ENCODE measurements at regions not wholly inside any gene's neighbourhood (a gene's known extent, or its start where the extent isn't known, plus 50 kb on each side); places are given as distances from the start of the nearest gene placed in this dataset.

DNA sequence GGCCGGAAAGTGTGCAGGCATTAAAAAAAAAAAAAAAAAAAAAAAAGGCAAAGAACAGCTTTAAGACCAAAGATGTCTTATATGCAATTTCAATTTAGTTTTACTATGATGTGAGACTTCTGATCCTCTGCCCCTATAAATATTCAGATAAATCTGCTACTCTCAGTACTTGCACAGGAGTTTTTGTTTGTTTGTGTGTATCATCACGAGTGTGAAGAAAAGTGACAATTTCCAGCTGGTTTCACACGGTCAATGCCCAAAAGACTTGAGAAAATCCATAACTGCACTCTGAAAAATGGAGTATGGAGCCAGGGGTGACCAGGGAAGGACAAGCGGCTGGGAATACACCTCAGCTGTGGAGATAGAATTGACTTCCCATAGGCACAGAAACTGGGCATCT is 757.7 kb downstream of the C6orf118 start:
- no peak overlapping the region for H3K56ac ChIP-seq (ENCODE audit: insufficient read length, low read depth, low read length)
- no peak overlapping the region for H2AK5ac ChIP-seq (ENCODE audit: insufficient read length, low read length)
- no peak for DNase-seq
- H3K23ac ChIP-seq (ENCODE audit: insufficient read length, low read depth, low read length) = no peak overlapping the region
- WGBS (ENCODE audit: extremely low coverage, insufficient read length, low lambda C conversion rate) = no CpG with 5 or more reads among the region's 4 CpGs
- no peak overlapping the region for H3K18ac ChIP-seq (ENCODE audit: insufficient read length, low read depth, low read length)
- no peaks in the 10 kb centered on the region for H3K27me3 Mint-ChIP-seq (ENCODE audit: low read depth)
- no peak overlapping the region for H2BK15ac ChIP-seq (ENCODE audit: low read depth, low read length)
- no peaks in the 10 kb centered on the region for H4K20me1 ChIP-seq (ENCODE audit: control insufficient read depth, insufficient read depth, insufficient read length)
- peaks cover 2 to 10% of the 10 kb centered on the region in 2 experiments; a peak in 2 of 4 replicates for H3K4me1 Mint-ChIP-seq
- H3K36me3 Mint-ChIP-seq (ENCODE audit: insufficient read depth in 1 of 3, low read depth in 3 of 3) = peaks cover 0 to 12% (median 4%) of the 10 kb centered on the region in 3 experiments; a peak in 4 of 7 replicates
- H3K9me3 ChIP-seq (ENCODE audit: control insufficient read depth, low read depth, low read length) = no peaks in the 10 kb centered on the region
- H3K14ac ChIP-seq (ENCODE audit: insufficient read depth, low read length) = no peak overlapping the region
- no peak overlapping the region for H3K27ac ChIP-seq (ENCODE audit: insufficient read length, low read depth, low read length)
- no peak overlapping the region for H4K8ac ChIP-seq (replicated peaks; ENCODE audit: insufficient read length, low read depth, low read length)
- H2BK120ac ChIP-seq (ENCODE audit: low read depth, low read length, poor library complexity, severe bottlenecking) = no peak overlapping the region
- H3K4me1 ChIP-seq (ENCODE audit: insufficient read depth, low read length) = no peaks in the 10 kb centered on the region
- no peak overlapping the region for H2BK12ac ChIP-seq (ENCODE audit: insufficient read length, low read depth, low read length)
- H2BK20ac ChIP-seq (ENCODE audit: low read depth, low read length, poor library complexity, severe bottlenecking) = no peak overlapping the region
- no peak overlapping the region for H2BK5ac ChIP-seq (ENCODE audit: insufficient read length, low read length)
- no peaks in the 10 kb centered on the region for H3K27me3 ChIP-seq (ENCODE audit: insufficient read depth, low read length)
- no peak overlapping the region for H3K4ac ChIP-seq (ENCODE audit: low read depth, low read length)
- H3K79me1 ChIP-seq (ENCODE audit: insufficient read depth, low read depth, low read length, poor library complexity, severe bottlenecking) = no peaks in the 10 kb centered on the region
- no peak overlapping the region for H3K4me3 Mint-ChIP-seq
- H3K4me2 ChIP-seq (ENCODE audit: insufficient read depth, insufficient read length, low read length) = no peak overlapping the region
- peaks cover 0 to 7% of the 10 kb centered on the region in 2 experiments; a peak in 3 of 5 replicates for H3K9me3 Mint-ChIP-seq
- H3K27ac Mint-ChIP-seq = no peak overlapping the region
- no peaks in the 10 kb centered on the region for H3K79me2 ChIP-seq (ENCODE audit: insufficient read depth, low read length)
- no peak overlapping the region for H4K91ac ChIP-seq (ENCODE audit: insufficient read length, low read depth, low read length)
- H3T11ph ChIP-seq (ENCODE audit: low read length) = no peak overlapping the region
- no peak overlapping the region for H4K5ac ChIP-seq (ENCODE audit: insufficient read length, low read depth, low read length)
- no peak overlapping the region for H2AFZ ChIP-seq (ENCODE audit: low read length)
- H3K9ac ChIP-seq (ENCODE audit: extremely low read depth, insufficient read length, low read length) = no peak overlapping the region
- TF ChIP-seq, protein P1, sequence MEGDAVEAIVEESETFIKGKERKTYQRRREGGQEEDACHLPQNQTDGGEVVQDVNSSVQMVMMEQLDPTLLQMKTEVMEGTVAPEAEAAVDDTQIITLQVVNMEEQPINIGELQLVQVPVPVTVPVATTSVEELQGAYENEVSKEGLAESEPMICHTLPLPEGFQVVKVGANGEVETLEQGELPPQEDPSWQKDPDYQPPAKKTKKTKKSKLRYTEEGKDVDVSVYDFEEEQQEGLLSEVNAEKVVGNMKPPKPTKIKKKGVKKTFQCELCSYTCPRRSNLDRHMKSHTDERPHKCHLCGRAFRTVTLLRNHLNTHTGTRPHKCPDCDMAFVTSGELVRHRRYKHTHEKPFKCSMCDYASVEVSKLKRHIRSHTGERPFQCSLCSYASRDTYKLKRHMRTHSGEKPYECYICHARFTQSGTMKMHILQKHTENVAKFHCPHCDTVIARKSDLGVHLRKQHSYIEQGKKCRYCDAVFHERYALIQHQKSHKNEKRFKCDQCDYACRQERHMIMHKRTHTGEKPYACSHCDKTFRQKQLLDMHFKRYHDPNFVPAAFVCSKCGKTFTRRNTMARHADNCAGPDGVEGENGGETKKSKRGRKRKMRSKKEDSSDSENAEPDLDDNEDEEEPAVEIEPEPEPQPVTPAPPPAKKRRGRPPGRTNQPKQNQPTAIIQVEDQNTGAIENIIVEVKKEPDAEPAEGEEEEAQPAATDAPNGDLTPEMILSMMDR (conservative IDR thresholded peaks at IDR 0.05) = no peak
- no peaks in the 10 kb centered on the region for H3K23me2 ChIP-seq (ENCODE audit: insufficient read length, low read depth, low read length, poor library complexity, severe bottlenecking)

Measured in H9 (cell line).